GM19468 (cell line): ENCODE measurements at regions not wholly inside any gene's neighbourhood (a gene's known extent, or its start where the extent isn't known, plus 50 kb on each side); places are given as distances from the start of the nearest gene placed in this dataset.

ENCODE experiments used
- ATAC-seq: cut with Tn5 transposase; IDR thresholded peaks from one replicate; pipeline ENCODE4 v1.9.1; 2021; ENCODE audit warnings: mild to moderate bottlenecking, moderate library complexity, moderate number of reproducible peaks; ENCODE audit not compliant: unreplicated experiment; ENCODE audit errors: extremely low read depth

GRCh38 chr3:40845916-40846315 lies 321.2 kb downstream of the ZNF621 start:
- ATAC-seq = no peak

- no peak for ATAC-seq
Observed at GRCh38 chr3:40846451-40846850, 321.7 kb downstream of the ZNF621 start.

- no peak for ATAC-seq
Observed at GRCh38 chr3:40847551-40847992, 322.8 kb downstream of the ZNF621 start.

GRCh38 chr3:40848421-40848820 lies 323.7 kb downstream of the ZNF621 start:
- no peak for ATAC-seq

DNA sequence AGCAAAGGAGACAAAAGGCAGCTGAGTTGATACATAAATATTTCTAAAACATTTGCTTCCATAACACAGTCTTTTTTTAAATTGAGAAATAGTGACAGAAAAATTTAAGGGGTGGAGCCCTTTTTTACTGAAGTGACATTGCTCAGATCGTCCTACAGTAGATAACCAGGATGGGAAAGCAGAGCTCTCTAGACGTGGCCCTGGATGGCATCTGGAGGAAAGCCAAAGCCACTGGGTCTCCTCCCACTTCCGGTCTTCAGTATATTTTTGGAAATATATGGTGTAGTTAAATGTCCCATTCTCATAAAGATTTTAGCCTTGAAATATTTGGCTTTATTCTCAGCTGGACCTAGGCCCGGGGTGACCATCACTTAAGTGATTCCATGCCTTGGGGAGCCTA lies 326.1 kb downstream of the ZNF621 start:
- no peak for ATAC-seq

GRCh38 chr3:40851836-40852235 lies 327.1 kb downstream of the ZNF621 start:
- no peak for ATAC-seq

DNA sequence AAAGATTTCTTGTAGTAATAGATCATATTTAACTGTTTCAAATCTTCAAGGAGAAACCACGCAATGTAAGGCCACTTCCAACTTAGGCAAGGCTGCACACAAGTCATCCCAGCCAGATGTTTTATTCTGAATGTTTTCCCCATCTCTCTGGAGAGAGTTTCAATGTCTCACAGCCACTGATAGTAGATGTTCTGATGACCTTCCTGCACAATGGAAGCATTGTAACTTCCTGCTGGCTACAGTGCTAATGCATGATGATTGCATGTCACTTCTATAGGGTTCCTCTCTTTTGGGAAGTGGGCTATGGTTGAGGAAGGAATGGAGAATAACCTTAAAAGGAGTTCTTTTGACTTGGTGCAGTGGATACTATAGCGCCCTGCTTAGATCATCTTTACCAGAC lies 328.0 kb downstream of the ZNF621 start:
- no peak for ATAC-seq

DNA sequence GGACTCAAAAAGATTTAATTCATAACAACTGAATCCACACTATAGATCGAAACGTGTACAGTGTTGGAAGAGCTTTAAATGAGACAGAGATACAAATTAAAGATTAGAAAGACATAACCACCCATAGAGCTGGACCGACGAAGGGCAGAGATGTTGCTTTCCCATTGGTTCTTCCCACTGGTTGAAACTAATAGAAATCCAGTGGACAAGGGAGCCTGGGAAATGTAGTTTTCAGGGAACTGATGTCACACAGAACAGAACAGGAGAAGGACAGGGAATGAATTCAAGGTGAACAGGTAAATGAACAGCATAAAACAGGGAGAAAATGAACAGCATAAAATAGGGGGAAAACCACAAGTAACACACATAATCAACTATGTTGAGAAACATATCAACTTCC lies 328.7 kb downstream of the ZNF621 start:
- ATAC-seq = no peak

GRCh38 chr3:40855871-40856270 lies 331.1 kb downstream of the ZNF621 start:
- no peak for ATAC-seq

DNA sequence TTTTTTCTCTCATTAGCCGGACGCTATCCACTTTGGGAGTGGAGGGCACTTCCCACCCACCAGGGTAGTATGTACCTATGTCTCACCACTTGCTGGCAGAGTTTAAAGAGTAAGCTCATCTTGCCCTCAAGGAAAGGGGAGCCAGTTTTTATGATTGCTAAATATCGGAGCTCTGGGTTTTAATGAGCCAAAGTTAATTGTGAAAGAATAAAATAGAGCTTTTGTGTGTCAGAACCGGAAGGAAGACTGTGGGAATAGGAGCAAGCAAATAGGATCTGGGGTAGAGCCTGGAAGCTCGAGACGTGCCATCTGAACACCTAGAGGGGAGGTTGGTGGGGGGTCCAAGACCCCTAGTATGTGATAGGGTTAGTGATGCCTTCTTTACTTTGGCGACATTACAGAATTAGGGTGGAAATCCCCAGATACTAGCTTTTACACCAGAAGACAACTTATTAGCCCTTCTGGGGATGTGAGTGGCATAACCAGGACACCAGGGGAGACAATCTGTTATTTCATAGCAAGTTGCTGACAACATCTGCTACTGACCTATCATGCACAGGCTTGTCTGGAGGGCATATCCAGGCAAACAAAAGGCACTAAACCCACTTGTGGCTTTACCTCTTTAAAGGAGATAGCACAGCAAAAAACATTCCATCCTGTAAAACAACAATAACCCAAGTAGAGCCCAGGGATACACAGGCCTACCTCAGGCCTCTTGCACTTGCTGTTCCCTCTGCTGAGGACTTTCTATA lies 333.8 kb downstream of the ZNF621 start:
- no peak for ATAC-seq

GRCh38 chr3:40862946-40863345 lies 336.4 kb upstream of the CTNNB1 start:
- ATAC-seq = no peak

DNA sequence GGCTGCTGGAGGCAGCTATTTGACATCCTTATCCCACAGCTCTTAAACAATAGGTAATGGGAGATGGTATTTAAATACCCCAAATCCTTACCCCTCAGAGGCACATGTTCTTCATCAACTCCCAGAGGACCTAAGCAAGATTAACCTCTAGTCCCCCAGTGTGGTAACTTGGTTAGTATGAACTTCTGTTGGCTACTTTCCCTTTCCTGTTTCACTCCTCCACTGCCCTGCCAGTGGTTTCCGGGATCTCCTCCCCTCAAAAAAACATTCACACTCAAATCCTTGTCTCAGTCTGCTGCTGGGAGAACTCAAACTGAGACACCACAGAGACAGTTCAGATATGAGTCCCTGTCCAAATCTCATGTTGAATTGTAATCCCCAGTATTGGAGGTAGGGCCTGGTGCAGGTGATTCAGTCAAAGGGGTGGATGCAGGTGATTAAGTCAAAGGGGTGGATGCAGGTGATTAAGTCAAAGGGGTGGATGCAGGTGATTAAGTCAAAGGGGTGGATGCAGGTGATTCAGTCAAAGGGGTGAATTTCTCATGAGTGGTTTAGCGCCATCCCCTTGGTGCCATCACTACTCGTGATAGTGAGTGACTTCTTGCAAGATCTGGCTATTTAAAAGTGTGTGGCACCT lies 335.0 kb upstream of the CTNNB1 start:
- ATAC-seq = no peak

DNA sequence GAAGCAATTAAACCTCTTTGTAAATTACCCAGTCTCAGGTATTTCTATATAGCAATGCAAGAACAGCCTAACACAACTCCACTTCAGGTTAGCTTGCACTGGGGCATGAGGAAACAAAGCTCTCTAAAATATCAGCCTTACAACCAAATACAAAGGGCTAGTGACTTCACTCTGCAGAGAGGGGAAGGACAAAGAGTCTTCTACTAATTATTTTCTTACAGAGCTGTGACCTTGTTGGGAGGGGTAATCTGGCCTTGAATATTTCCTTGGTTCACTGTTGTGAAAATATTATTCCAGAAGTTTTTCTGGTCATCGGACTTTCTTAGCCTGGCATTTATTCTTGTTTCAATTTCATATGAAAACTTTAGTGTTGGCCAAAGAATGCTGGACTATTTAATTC lies 334.4 kb upstream of the CTNNB1 start:
- ATAC-seq = no peak

DNA sequence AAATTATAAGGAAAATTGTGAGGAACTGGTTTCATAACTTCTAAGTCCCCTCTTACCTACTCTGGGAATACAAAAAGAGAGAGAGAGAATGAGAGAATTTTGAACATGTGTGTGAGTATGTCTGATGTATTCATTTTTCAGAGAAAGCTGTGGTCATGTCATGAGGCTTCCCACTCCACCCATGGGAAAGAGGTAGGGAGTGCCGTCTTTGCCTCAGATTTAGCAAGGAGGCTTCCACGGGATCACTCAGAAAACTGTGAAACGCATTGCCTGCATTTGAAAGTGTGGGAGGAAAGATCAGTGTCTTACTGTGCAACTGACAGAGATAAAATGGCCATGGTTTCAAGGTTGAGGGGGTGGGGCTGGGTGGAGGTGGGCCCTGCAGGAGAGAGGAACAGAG lies 331.5 kb upstream of the CTNNB1 start:
- ATAC-seq = no peak

DNA sequence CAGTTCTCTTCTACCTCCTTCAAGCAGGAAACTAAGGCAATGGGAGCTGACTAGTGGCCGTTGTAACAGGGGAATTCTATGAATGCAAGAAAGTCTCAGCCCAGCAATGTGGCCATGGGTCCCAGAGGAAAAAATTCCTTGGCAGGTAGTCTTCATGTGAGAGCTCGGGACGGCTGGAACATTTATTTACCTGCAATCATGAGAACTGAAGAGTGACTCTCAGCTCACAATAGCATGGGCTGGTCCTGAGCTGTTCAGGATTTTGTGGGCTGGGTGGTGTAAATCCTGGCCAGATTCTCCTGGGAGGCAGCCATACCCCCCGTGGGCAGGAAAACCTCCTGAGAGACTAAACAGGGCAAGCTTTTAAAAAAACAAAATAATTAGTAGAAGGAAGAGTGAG lies 330.3 kb upstream of the CTNNB1 start:
- ATAC-seq = no peak

DNA sequence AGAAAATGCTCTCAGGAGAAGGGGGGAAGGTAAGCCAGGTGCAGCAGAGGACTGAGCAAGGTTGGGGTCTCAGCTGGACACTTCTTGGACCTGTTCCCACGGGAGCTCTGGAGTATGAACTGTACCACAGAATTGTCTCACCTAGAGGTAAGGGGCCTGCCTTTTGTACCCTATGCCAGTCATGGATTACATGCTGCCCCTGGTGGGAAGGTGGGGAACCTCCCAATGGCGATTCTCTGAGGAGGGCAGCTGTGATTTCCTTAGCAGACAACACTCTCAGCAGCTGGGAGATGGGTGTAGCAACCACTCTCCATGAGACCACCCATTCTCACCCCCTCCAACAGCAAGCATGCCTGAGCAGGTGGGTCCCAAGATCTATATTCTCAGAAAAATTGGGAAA lies 329.4 kb upstream of the CTNNB1 start:
- ATAC-seq = no peak

- ATAC-seq = no peak
Observed at GRCh38 chr3:40871394-40871793, 327.9 kb upstream of the CTNNB1 start.

DNA sequence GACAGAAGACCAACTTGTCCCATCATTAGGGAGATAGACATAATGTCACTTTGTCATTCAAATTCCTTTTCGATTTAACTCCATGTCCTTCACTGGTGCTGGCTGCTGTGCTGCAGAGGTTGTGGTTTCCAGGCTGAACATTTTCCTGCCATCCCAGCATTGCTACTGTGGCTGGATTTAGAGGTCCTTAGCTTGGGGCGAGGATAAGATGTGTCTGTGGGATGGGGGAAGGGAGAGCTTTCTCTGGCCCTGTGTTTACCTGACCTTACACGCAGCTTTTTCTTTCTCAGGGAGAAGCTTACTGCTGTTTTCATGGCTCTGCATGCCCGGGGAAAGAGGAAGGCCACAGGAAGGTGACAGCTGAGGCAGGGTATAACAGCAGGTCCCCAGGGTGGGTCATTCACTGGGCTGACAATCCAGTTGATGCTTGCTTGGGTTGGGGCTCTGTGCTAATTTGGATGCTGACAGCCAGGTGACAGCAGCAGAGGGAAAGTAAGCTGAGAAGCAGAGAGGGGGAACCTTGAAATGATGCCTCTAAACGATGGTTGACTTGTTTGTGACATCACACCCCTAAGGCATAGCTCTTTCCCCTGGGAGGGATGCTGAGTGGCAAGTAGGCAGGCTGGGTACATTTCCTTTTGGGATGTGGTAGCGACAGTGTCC lies 326.9 kb upstream of the CTNNB1 start:
- no peak for ATAC-seq

DNA sequence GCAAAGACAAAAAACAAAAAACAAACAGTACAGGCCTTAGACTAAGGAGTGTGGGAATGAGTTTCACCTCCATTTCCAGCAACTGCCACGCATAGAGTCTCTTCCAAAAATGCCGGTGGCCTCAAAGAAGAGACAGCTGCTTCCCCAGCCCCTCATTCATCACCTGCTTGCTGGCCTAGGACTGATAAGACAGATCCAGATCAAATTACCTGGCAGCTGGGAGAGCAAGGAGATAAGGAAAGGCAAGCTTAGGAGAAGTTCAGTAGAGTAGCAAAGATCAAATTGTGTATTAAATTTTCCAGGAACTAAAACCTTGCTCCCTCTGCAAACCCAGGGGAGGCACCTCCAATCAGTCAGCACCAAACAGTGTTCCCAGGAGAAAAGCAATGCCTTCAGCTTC lies 325.8 kb upstream of the CTNNB1 start:
- no peak for ATAC-seq

- no peak for ATAC-seq
Observed at GRCh38 chr3:40873934-40874699, 325.2 kb upstream of the CTNNB1 start.

DNA sequence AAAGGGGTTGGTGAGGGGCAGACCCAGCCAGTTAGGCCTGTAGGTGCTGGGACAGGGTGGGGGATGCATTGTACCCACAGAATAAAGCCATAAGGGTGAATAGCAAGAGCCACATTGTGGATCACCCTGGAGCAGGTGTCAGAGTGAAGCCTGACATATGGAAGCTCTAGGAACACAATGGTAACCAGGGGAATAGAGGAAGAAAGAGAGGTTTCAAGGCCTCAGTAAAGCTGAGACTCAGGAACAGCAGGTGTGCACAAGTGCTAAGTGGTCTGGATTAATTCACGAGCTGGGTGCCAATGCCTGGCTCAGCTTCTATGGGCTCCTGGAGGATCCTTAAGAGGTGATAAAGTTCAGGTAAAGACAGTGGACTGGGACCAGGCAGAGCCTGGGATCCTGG lies 323.7 kb upstream of the CTNNB1 start:
- no peak for ATAC-seq
